SW480 (cell line): ENCODE measurements at regions not wholly inside any gene's neighbourhood (a gene's known extent, or its start where the extent isn't known, plus 50 kb on each side); places are given as distances from the start of the nearest gene placed in this dataset.

Experiments
- DNase-seq: peaks from one replicate; pipeline ENCODE4 v3.0.0-alpha.2; 2016; ENCODE audit warnings: low spot score

DNA sequence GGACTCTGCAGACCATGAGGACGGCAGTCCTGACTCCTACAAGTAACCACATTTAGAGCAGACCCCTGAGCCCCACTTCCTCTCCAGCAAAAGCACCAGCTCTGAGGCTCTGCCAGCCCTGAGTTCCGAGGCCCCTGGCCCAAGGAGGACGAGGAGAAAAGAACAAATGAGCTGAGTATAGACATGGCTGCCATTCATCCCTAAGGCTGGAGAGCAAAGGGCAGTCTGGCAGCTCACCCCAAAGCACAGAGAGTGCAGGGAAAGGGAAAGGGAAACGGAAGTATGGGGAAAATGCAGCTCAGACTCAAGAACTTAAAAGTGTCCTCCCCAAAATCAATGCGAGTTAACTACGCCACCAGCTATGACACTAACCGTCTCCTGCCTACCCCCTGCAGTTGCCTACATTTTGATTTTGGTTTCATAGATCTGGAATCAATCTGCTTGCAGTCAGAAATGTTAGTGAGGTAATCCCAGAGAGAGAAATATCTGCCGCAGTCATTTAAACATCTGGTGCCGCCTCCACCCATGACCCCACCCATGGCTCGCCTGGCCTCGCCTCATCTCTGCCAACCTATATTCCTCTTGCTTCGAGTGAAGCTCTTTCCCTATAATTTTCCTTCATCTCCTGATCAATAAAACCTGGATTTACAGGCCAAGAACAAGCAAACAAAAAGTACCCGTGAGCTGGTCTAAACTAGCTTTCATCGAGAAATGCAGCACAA, 49.6 kb upstream of the AFDN start:
- DNase-seq: no peak
